H9 (cell line): ENCODE measurements at regions not wholly inside any gene's neighbourhood (a gene's known extent, or its start where the extent isn't known, plus 50 kb on each side); places are given as distances from the start of the nearest gene placed in this dataset.

ENCODE experiments used
- DNase-seq: peaks from one replicate; pipeline ENCODE4 v3.0.0-alpha.2; 2017
- H2AFZ ChIP-seq: one replicate; pipeline ENCODE4 v1.6.1; 2013; ENCODE audit warnings: mild to moderate bottlenecking, low read length, control low read depth, moderate library complexity
- H2AK5ac ChIP-seq: 2 replicates; pipeline ENCODE4 v1.6.1; 2013; ENCODE audit warnings: low read length, control low read depth, mixed read lengths; ENCODE audit not compliant: insufficient read length
- H2BK120ac ChIP-seq: one replicate; pipeline ENCODE4 v1.6.1; 2013; ENCODE audit warnings: low read depth, mild to moderate bottlenecking, low read length, control low read depth, inconsistent platforms; ENCODE audit not compliant: poor library complexity, severe bottlenecking
- H2BK12ac ChIP-seq: 2 replicates; pipeline ENCODE4 v1.6.1; 2013; ENCODE audit warnings: low read length, control low read depth, mixed read lengths, low read depth; ENCODE audit not compliant: insufficient read length
- H2BK15ac ChIP-seq: 2 replicates; pipeline ENCODE4 v1.6.1; 2013; ENCODE audit warnings: low read depth, low read length, control low read depth
- H2BK20ac ChIP-seq: one replicate; pipeline ENCODE4 v1.6.1; 2013; ENCODE audit warnings: low read depth, mild to moderate bottlenecking, low read length, control low read depth, inconsistent platforms; ENCODE audit not compliant: poor library complexity, severe bottlenecking
- H2BK5ac ChIP-seq: 2 replicates; pipeline ENCODE4 v1.6.1; 2013; ENCODE audit warnings: low read length, control low read depth, mixed read lengths; ENCODE audit not compliant: insufficient read length
- H3K14ac ChIP-seq: 2 replicates; pipeline ENCODE4 v1.6.1; 2013; ENCODE audit warnings: low read length, control low read depth; ENCODE audit not compliant: insufficient read depth
- H3K18ac ChIP-seq: 2 replicates; pipeline ENCODE4 v1.6.1; 2013; ENCODE audit warnings: low read depth, mild to moderate bottlenecking, mixed read lengths, low read length, control low read depth; ENCODE audit not compliant: insufficient read length
- H3K23ac ChIP-seq: 2 replicates; pipeline ENCODE4 v1.6.1; 2013; ENCODE audit warnings: low read length, control low read depth, mixed read lengths, low read depth; ENCODE audit not compliant: insufficient read length
- H3K23me2 ChIP-seq: 2 replicates; pipeline ENCODE4 v1.6.1; 2013; ENCODE audit warnings: low read depth, mild to moderate bottlenecking, mixed read lengths, low read length, control low read depth; ENCODE audit not compliant: insufficient read length, poor library complexity, severe bottlenecking
- H3K27ac ChIP-seq: 2 replicates; pipeline ENCODE4 v1.5.1; 2013; ENCODE audit warnings: low read length, control low read depth, mixed read lengths, low read depth; ENCODE audit not compliant: insufficient read length
- H3K27me3 ChIP-seq: 2 replicates; pipeline ENCODE4 v1.6.1; 2013; ENCODE audit warnings: low read length, control low read depth, inconsistent platforms; ENCODE audit not compliant: insufficient read depth
- H3K4ac ChIP-seq: 2 replicates; pipeline ENCODE4 v1.6.1; 2013; ENCODE audit warnings: low read depth, mild to moderate bottlenecking, control low read depth, inconsistent platforms, low read length, moderate library complexity
- H3K4me1 ChIP-seq: 2 replicates; pipeline ENCODE4 v1.6.1; 2013; ENCODE audit warnings: low read length, control low read depth, inconsistent platforms; ENCODE audit not compliant: insufficient read depth
- H3K4me2 ChIP-seq: 2 replicates; pipeline ENCODE4 v1.6.1; 2013; ENCODE audit warnings: low read length, control low read depth, mixed read lengths; ENCODE audit not compliant: insufficient read length, insufficient read depth
- H3K56ac ChIP-seq: 2 replicates; pipeline ENCODE4 v1.6.1; 2013; ENCODE audit warnings: low read depth, mild to moderate bottlenecking, mixed read lengths, low read length, control low read depth; ENCODE audit not compliant: insufficient read length
- H3K79me1 ChIP-seq: 2 replicates; pipeline ENCODE4 v1.6.1; 2013; ENCODE audit warnings: low read depth, mild to moderate bottlenecking, moderate library complexity, low read length, control low read depth, inconsistent platforms; ENCODE audit not compliant: insufficient read depth, poor library complexity, severe bottlenecking
- H3K79me2 ChIP-seq: 2 replicates; pipeline ENCODE4 v1.6.1; 2013; ENCODE audit warnings: low read length, control low read depth, inconsistent platforms; ENCODE audit not compliant: insufficient read depth
- H3K9ac ChIP-seq: 2 replicates; pipeline ENCODE4 v1.6.1; 2013; ENCODE audit warnings: low read length, control low read depth, mixed read lengths; ENCODE audit not compliant: insufficient read length; ENCODE audit errors: extremely low read depth
- H3K9me3 ChIP-seq: one replicate; pipeline ENCODE4 v1.6.1; 2013; ENCODE audit warnings: low read depth, low read length, inconsistent platforms; ENCODE audit not compliant: control insufficient read depth
- H3T11ph ChIP-seq: one replicate; pipeline ENCODE4 v1.6.1; 2013; ENCODE audit warnings: mild to moderate bottlenecking, low read length, control low read depth, inconsistent platforms
- H4K20me1 ChIP-seq: one replicate; pipeline ENCODE4 v1.6.1; 2013; ENCODE audit not compliant: control insufficient read depth, insufficient read length, insufficient read depth
- H4K5ac ChIP-seq: 2 replicates; pipeline ENCODE4 v1.6.1; 2013; ENCODE audit warnings: low read depth, mild to moderate bottlenecking, mixed read lengths, low read length, control low read depth; ENCODE audit not compliant: insufficient read length
- H4K8ac ChIP-seq: replicated peaks from 2 replicates; pipeline ENCODE4 v1.6.1; 2013; ENCODE audit warnings: low read length, control low read depth, mixed read lengths, low read depth; ENCODE audit not compliant: insufficient read length
- H4K91ac ChIP-seq: 2 replicates; pipeline ENCODE4 v1.6.1; 2013; ENCODE audit warnings: low read depth, mild to moderate bottlenecking, moderate library complexity, mixed read lengths, low read length, control low read depth; ENCODE audit not compliant: insufficient read length
- H3K27ac Mint-ChIP-seq, 3 experiments: 2 replicates in 2 of 3; 3 replicates in 1 of 3; pipeline ENCODE4 v1.8.0; 2020 to 2021; ENCODE audit warnings: mixed read lengths in 3 of 3, mild to moderate bottlenecking in 1 of 3, moderate library complexity in 1 of 3
- H3K27me3 Mint-ChIP-seq: 2 replicates; pipeline ENCODE4 v1.8.0; 2021; ENCODE audit warnings: low read depth, mild to moderate bottlenecking, moderate library complexity, mixed read lengths
- H3K36me3 Mint-ChIP-seq, 3 experiments: 2 replicates in 2 of 3; 3 replicates in 1 of 3; pipeline ENCODE4 v1.8.0; 2020 to 2021; ENCODE audit warnings: low read depth in 3 of 3, mixed read lengths in 3 of 3; ENCODE audit not compliant: insufficient read depth in 1 of 3
- H3K4me1 Mint-ChIP-seq, 2 experiments: 2 replicates each; pipeline ENCODE4 v1.8.0; 2020; ENCODE audit warnings: mixed read lengths in 2 of 2
- H3K4me3 Mint-ChIP-seq, 2 experiments: 2 replicates in 1 of 2; 3 replicates in 1 of 2; pipeline ENCODE4 v1.8.0; 2020 to 2021; ENCODE audit warnings: mild to moderate bottlenecking in 2 of 2, mixed read lengths in 2 of 2, moderate library complexity in 1 of 2
- H3K9me3 Mint-ChIP-seq, 2 experiments: 2 replicates in 1 of 2; 3 replicates in 1 of 2; pipeline ENCODE4 v1.8.0; 2020; ENCODE audit warnings: mild to moderate bottlenecking in 2 of 2, mixed read lengths in 2 of 2, moderate library complexity in 1 of 2
- CTCF ChIP-seq: fragments of 200-600 bp; sonication (generic); conservative IDR thresholded peaks from 3 replicates; pipeline ENCODE4 v1.8.0; 2021; ENCODE audit warnings: antibody characterized with exemption, mild to moderate bottlenecking

- no peaks in the 10 kb centered on the region; the same call in 1 of the 2 replicates for H3K27me3 Mint-ChIP-seq
- no peaks in the 10 kb centered on the region for H3K27me3 ChIP-seq
- no peak overlapping the region for H2BK12ac ChIP-seq
- DNase-seq, result no peak
- no peak overlapping the region for H3K9ac ChIP-seq
- no peak overlapping the region for H2BK15ac ChIP-seq
- H3K4me1 ChIP-seq, result no peaks in the 10 kb centered on the region
- no peak overlapping the region for H3K56ac ChIP-seq
- H3K27ac Mint-ChIP-seq, result no peak overlapping the region
- H3K9me3 Mint-ChIP-seq, result peaks cover 20 to 33% of the 10 kb centered on the region in 2 experiments
- no peak overlapping the region for H3T11ph ChIP-seq
- H2AK5ac ChIP-seq, result no peak overlapping the region
- no peak for TF ChIP-seq CTCF
- no peak overlapping the region for H3K27ac ChIP-seq
- no peak overlapping the region for H3K4me2 ChIP-seq
- H4K5ac ChIP-seq, result no peak overlapping the region
- H2BK5ac ChIP-seq, result no peak overlapping the region
- no peak overlapping the region for H3K4me3 Mint-ChIP-seq
- H3K18ac ChIP-seq, result no peak overlapping the region
- no peaks in the 10 kb centered on the region for H3K79me2 ChIP-seq
- peaks cover 16% of the 10 kb centered on the region for H3K9me3 ChIP-seq
- H3K4me1 Mint-ChIP-seq, result no peaks in the 10 kb centered on the region
- no peaks in the 10 kb centered on the region for H3K23me2 ChIP-seq
- no peak overlapping the region for H2BK120ac ChIP-seq
- H4K20me1 ChIP-seq, result no peaks in the 10 kb centered on the region
- no peak overlapping the region for H4K8ac ChIP-seq
- H3K23ac ChIP-seq, result no peak overlapping the region
- H3K14ac ChIP-seq, result no peak overlapping the region
- no peak overlapping the region for H4K91ac ChIP-seq
- H2AFZ ChIP-seq, result no peak overlapping the region
- H3K36me3 Mint-ChIP-seq, result peaks cover 10 to 37% (median 15%) of the 10 kb centered on the region in 3 experiments
- no peak overlapping the region for H2BK20ac ChIP-seq
- H3K79me1 ChIP-seq, result no peaks in the 10 kb centered on the region
- no peak overlapping the region for H3K4ac ChIP-seq
Observed at GRCh38 chr10:58028597-58029366, 238.9 kb downstream of the IPMK start.
